Fibroblast of skin of abdomen (primary cell): ENCODE measurements at regions not wholly inside any gene's neighbourhood (a gene's known extent, or its start where the extent isn't known, plus 50 kb on each side); places are given as distances from the start of the nearest gene placed in this dataset.
A peak's percentile ranks its signal among the peaks of the same experiment; 100 is the strongest.

Source experiments
- DNase-seq: peaks from one replicate; pipeline ENCODE4 v3.0.0-alpha.2; 2013

GRCh38 chr16:17538927-17539326 is 68.2 kb upstream of the XYLT1 start:
- DNase-seq: peak; percentile 54

- no peak for DNase-seq
These were observed 61.7 kb upstream of the XYLT1 start for GRCh38 chr16:17532338-17532995.

- DNase-seq: no peak
These were observed 59.4 kb upstream of the XYLT1 start for GRCh38 chr16:17529982-17530760.

- DNase-seq: no peak
These were observed 56.5 kb upstream of the XYLT1 start for GRCh38 chr16:17526956-17527937.

GRCh38 chr16:17524656-17525055 is 53.9 kb upstream of the XYLT1 start:
- no peak for DNase-seq

GRCh38 chr16:17520561-17520960 is 49.8 kb upstream of the XYLT1 start:
- peak; percentile 76 for DNase-seq
